ENCODE measurements at regions not wholly inside any gene's neighbourhood (a gene's known extent, or its start where the extent isn't known, plus 50 kb on each side); places are given as distances from the start of the nearest gene placed in this dataset.

GRCh38 chr9:104345061-104345460 lies 159.0 kb upstream of the OR13F1 start:
- TF ChIP-seq CTCF (IDR thresholded peaks at IDR 0.05; ENCODE audit: extremely low read depth in 1 of 2, insufficient read depth in 1 of 2, low read depth in 1 of 2, low read length in 2 of 2), result no peak
- no peak for TF ChIP-seq EZH2 (IDR thresholded peaks at IDR 0.05; ENCODE audit: borderline replicate concordance, low read depth, low read length, severe bottlenecking)
- no peak for TF ChIP-seq POLR2AphosphoS5 (IDR thresholded peaks at IDR 0.05; ENCODE audit: insufficient read depth, low read depth, low read length)
- TF ChIP-seq POLR2A (IDR thresholded peaks at IDR 0.05; ENCODE audit: low read depth, low read length), result no peak
- no peak for TF ChIP-seq JUN (IDR thresholded peaks at IDR 0.05; ENCODE audit: borderline replicate concordance, insufficient read depth, insufficient read length, low read depth)
- TF ChIP-seq MAX (IDR thresholded peaks at IDR 0.05; ENCODE audit: insufficient read depth, insufficient read length), result no peak
- no peak for TF ChIP-seq GATA2 (IDR thresholded peaks at IDR 0.05; ENCODE audit: insufficient read depth, insufficient read length, low read depth, low read length)

All from endothelial cell of umbilical vein (primary cell).